ENCODE measurements at regions not wholly inside any gene's neighbourhood (a gene's known extent, or its start where the extent isn't known, plus 50 kb on each side); places are given as distances from the start of the nearest gene placed in this dataset.

DNA sequence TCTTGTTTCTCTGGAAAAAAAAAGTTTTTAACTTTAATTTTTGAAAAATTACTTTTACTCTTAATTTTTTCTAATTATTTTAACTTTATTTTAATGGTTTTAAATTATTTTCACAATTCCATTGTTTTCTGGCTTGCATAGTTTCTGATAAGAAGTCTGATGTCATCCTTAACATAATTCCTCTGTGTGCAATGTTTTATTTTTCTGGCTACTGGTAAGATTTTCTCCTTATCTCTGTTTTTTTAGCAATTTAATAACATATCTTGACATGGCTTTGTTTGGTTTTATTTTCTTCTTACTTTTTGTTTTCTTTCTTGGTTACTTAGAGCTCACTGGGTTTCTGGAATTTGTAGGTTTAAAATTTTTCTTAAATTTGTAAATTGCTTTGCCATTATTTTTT, 114.8 kb downstream of the TBXT start:
- DNase-seq (ENCODE audit: extremely low read depth, low read depth): no peak
- TF ChIP-seq, protein P1, sequence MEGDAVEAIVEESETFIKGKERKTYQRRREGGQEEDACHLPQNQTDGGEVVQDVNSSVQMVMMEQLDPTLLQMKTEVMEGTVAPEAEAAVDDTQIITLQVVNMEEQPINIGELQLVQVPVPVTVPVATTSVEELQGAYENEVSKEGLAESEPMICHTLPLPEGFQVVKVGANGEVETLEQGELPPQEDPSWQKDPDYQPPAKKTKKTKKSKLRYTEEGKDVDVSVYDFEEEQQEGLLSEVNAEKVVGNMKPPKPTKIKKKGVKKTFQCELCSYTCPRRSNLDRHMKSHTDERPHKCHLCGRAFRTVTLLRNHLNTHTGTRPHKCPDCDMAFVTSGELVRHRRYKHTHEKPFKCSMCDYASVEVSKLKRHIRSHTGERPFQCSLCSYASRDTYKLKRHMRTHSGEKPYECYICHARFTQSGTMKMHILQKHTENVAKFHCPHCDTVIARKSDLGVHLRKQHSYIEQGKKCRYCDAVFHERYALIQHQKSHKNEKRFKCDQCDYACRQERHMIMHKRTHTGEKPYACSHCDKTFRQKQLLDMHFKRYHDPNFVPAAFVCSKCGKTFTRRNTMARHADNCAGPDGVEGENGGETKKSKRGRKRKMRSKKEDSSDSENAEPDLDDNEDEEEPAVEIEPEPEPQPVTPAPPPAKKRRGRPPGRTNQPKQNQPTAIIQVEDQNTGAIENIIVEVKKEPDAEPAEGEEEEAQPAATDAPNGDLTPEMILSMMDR (IDR thresholded peaks at IDR 0.05; ENCODE audit: low read depth, low read length): no peak

DNA sequence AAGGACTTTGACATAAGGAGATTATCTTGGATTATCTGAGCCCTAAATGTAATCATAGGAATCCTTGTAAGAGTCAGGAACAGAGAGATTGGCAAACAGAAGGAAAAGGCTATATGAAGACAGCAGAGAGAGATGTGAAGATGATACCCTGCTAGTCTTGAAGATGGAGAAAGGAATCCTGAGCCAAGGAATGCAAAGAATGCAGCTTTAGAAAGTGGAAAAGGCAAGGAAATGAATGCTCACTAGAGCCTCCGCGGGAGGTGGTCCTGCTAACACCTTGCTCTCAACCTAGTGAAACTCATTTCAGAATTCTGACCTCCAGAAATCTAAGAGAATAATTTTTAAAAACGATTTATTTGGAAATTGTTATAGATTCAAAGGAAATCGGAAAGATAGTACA, 117.1 kb downstream of the TBXT start:
- TF ChIP-seq, protein P1 (IDR thresholded peaks at IDR 0.05; ENCODE audit: low read depth, low read length): no peak
- no peak for DNase-seq (ENCODE audit: extremely low read depth, low read depth)

DNA sequence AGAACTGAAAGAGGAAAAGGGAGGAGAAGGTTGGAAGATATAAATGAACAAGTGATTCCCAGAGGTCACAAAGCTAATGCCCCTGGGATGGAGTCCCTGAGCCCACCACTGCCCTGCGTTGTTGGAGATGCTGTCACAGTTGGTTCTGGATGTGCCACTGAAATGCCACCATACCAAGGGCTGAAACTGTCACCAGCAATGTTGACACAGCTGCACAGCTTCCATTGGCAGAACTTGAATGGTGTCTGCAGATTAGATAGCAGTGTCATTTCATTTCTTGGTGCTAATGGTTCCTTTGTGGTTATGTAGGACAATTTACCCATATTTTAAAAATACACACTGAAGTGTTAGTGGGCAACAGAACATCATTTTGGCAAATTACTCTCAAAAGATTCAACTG, 120.7 kb downstream of the TBXT start:
- TF ChIP-seq, protein P1 (IDR thresholded peaks at IDR 0.05; ENCODE audit: low read depth, low read length): no peak
- no peak for DNase-seq (ENCODE audit: extremely low read depth, low read depth)

DNA sequence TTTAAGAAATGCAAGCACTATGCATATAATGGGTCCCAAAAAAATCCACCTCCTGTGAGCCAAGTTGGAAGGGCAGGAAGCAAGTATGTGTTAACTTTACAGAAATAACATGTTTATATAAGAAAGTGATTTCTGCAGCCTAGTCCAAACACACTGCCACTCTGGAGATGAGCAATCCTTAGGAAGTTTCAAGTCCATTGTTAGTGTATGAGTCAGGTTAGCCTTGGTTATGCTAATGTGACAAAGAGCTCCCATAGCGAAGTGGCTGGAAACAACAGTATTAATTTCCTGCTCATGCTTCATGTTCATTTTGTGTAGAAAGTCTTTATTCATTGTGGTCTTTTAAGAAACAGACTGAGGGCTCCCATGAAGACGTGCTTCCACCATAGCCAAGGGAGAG, 121.4 kb downstream of the TBXT start:
- TF ChIP-seq, protein P1 (IDR thresholded peaks at IDR 0.05; ENCODE audit: low read depth, low read length): no peak
- peak; percentile 56 for DNase-seq (ENCODE audit: extremely low read depth, low read depth)

DNA sequence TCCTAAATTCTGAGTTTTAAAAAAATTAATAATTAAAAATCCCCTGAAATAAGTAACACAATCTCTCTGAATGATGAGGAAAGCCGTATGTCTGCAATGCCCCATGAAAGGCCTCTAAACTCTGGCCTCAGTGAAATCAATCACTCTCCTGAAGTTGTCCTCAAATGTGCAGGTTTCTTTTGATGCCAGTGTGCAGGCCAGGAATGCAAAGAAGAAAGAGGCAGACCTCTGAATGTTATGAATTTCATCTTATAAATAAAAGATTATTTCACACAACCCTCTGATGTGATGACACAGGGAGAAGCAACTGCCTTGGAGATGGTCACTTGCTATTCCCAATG, 121.8 kb downstream of the TBXT start:
- DNase-seq (ENCODE audit: extremely low read depth, low read depth): no peak
- TF ChIP-seq, protein P1 (IDR thresholded peaks at IDR 0.05; ENCODE audit: low read depth, low read length): no peak

DNA sequence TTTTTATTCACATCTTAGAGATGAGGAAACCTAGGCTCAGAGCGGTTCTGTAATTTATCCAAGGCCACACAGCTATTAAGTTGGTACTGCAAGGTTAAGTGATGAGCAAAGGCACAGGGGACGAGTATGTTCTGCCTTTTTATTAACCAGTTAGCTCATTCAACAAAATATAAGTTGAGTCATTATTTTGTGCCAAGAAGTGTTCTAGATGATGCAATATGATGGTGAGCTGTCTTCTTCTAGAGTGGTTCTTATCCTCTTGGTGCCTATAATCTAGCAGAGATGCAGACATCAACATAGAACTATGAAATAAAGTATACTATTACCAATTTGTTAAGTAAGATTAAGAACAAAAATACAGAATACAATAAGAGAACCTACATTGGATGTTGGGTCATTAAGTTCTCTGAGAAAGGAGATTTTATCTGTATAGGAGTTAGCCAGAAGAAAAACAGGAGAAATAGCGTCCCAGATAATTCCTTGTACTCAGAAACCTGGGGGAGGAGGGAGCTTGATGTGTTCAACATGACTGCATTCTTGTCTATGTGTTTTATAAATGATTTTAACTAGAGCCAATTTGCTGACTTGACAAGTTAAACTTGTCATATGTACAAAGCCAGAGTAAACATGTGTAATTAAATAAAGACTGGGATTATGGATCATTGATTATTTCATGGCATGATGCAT, 122.3 kb downstream of the TBXT start:
- TF ChIP-seq, protein P1 (IDR thresholded peaks at IDR 0.05; ENCODE audit: low read depth, low read length): no peak
- DNase-seq (ENCODE audit: extremely low read depth, low read depth): no peak

DNA sequence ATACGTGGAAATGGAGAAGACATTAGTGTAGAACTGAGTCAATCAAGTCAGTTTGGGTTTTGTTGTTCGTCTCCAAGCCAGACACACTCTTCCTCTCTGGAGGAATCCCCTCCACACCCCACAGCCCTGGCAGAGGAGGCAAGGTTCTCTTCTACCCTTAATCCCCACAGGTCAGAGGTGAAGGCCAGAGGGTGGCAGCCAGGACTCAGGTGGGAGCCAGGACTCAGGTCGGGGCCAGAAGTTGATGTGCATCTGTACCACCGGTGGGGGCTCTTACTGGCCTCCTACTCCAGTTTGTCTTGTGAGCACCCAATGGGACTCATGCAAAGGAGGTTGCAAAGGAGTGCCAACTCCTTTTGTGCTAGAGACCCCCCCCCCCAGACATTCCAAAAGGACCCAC, 126.4 kb downstream of the TBXT start:
- no peak for DNase-seq (ENCODE audit: extremely low read depth, low read depth)
- TF ChIP-seq, protein P1 (IDR thresholded peaks at IDR 0.05; ENCODE audit: low read depth, low read length): no peak
